Vagina (tissue), 2 donors: ENCODE measurements at regions not wholly inside any gene's neighbourhood (a gene's known extent, or its start where the extent isn't known, plus 50 kb on each side); places are given as distances from the start of the nearest gene placed in this dataset.

ENCODE experiments used
- CTCF ChIP-seq, 3 experiments: fragments of 450-650 bp in 2 of 3; fragments of 200-600 bp in 1 of 3; sonication (generic) in 1 of 3; IDR thresholded peaks; one replicate each; pipeline ENCODE4 v1.5.1; 2017 to 2019; ENCODE audit warnings: antibody characterized with exemption in 3 of 3, mild to moderate bottlenecking in 2 of 3, moderate library complexity in 2 of 3
- POLR2A ChIP-seq, 2 donors: fragments of 450-650 bp; IDR thresholded peaks; one replicate each; pipeline ENCODE4 v1.6.1; 2017; ENCODE audit warnings: antibody characterized with exemption in 2 of 2, mild to moderate bottlenecking in 2 of 2, moderate library complexity in 2 of 2
- POLR2AphosphoS5 ChIP-seq, 2 donors: sonication (generic); formaldehyde crosslinking; IDR thresholded peaks; one replicate each; pipeline ENCODE4 v1.9.0; 2017; ENCODE audit warnings: antibody characterized with exemption in 2 of 2, mild to moderate bottlenecking in 2 of 2, low read depth in 1 of 2; ENCODE audit not compliant: insufficient read depth in 1 of 2

- no peak for TF ChIP-seq POLR2A (IDR thresholded peaks at IDR 0.05)
- no peak for TF ChIP-seq CTCF (IDR thresholded peaks at IDR 0.05)
- no peak for TF ChIP-seq POLR2AphosphoS5 (IDR thresholded peaks at IDR 0.05; ENCODE audit: insufficient read depth in 1 of 2, low read depth in 1 of 2)
Observed at GRCh38 chr2:236818281-236819045, 248.8 kb downstream of the ACKR3 start.
